Tibial artery (tissue), 4 donors: ENCODE measurements at regions not wholly inside any gene's neighbourhood (a gene's known extent, or its start where the extent isn't known, plus 50 kb on each side); places are given as distances from the start of the nearest gene placed in this dataset.

Experiments used
- DNase-seq, 2 donors: peaks; one replicate each; pipeline ENCODE4 v3.0.0-alpha.2; 2019
- H3K27ac ChIP-seq, 2 donors: fragments of 200-600 bp; sonication (generic) in 1 of 2; 1 replicate in 1 of 2; 2 replicates in 1 of 2; pipeline ENCODE4 v1.5.1; 2018 to 2019; ENCODE audit warnings: mild to moderate bottlenecking in 1 of 2
- H3K27me3 ChIP-seq, 2 donors: fragments of 200-600 bp; sonication (generic) in 1 of 2; one replicate each; pipeline versions ENCODE4 v1.5.1 to v1.6.0; 2016 to 2019
- H3K36me3 ChIP-seq, 3 donors: fragments of 200-600 bp; sonication (generic) in 2 of 3; one replicate each; pipeline ENCODE4 v1.5.1; 2016 to 2019; ENCODE audit warnings: mild to moderate bottlenecking in 2 of 3
- H3K4me1 ChIP-seq, 4 donors: fragments of 200-600 bp; sonication (generic) in 2 of 4; 1 replicate in 3 of 4; 2 replicates in 1 of 4; pipeline ENCODE4 v1.5.1; 2016 to 2019
- H3K4me3 ChIP-seq, 2 donors: fragments of 200-600 bp; sonication (generic) in 1 of 2; 1 replicate in 1 of 2; 2 replicates in 1 of 2; pipeline ENCODE4 v1.5.1; 2018 to 2019; ENCODE audit warnings: mild to moderate bottlenecking in 2 of 2
- H3K9me3 ChIP-seq, 3 donors: fragments of 200-600 bp; sonication (generic) in 1 of 3; one replicate each; pipeline ENCODE4 v1.5.1; 2016 to 2019
- intact Hi-C: fragments of 100-400 bp; cut with DNase I; formaldehyde crosslinking; loops from one replicate; pipeline ENCODE4 v1.15.0; 2023; ENCODE audit warnings: low total_unique reads
- TF ChIP-seq, protein P1 (sequence below), 2 experiments: fragments of 200-600 bp in 1 of 2; fragments of 450-650 bp in 1 of 2; IDR thresholded peaks; one replicate each; pipeline ENCODE4 v1.5.1; 2017 to 2019; ENCODE audit warnings: antibody characterized with exemption in 2 of 2, mild to moderate bottlenecking in 1 of 2, moderate library complexity in 1 of 2

DNA sequence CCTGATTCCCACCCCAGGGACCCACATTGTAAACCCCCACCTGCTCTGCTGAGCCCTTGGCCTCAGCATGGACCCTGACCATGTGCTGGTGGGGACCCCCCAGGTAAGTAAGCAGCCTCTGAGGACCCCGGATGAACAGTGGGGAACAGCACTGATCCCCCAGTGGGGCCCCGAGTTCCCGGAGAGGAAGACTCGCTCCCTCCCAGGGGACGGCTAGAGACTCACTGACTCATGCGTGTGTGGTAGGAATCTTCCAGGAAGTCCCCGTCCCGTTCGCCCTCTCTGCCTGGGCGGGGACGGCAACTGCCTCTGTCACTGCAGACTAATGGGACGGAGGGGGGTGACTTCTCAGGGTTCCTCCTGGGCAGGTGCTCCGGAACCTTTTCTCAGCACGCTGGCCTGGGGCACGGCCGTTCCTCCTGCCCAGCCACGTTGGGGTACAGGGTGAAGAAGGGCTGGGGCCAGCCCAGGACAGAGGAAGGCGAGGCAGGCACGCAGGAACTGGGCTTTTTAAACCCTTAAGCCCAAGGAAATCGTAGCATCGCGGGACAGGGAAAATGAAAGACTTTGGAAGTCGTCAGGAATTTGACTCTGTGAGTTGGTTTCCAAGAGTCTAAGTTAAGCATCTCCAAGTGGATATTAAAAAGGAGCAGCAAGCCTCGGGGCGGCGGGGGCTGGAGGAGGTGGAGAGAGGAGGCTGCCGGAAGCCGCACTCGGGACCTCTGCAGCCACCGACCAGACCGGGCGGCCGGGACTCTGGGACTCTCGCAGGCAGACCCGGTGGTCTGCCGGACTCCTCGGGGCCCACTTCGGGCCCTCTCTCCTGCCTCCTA lies 178.7 kb downstream of the SEC14L1 start:
- Histone ChIP-seq H3K27me3 (no peaks in the 10 kb centered on the region), H3K4me3 (peak overlapping the region; percentile 58), H3K4me1 (peaks cover 18 to 75% (median 60%) of the 10 kb centered on the region in 4 donors), H3K36me3 (no peaks in the 10 kb centered on the region), H3K27ac (peak overlapping the region; percentile 90 to 92), H3K9me3 (no peaks in the 10 kb centered on the region)
- TF ChIP-seq, protein P1, sequence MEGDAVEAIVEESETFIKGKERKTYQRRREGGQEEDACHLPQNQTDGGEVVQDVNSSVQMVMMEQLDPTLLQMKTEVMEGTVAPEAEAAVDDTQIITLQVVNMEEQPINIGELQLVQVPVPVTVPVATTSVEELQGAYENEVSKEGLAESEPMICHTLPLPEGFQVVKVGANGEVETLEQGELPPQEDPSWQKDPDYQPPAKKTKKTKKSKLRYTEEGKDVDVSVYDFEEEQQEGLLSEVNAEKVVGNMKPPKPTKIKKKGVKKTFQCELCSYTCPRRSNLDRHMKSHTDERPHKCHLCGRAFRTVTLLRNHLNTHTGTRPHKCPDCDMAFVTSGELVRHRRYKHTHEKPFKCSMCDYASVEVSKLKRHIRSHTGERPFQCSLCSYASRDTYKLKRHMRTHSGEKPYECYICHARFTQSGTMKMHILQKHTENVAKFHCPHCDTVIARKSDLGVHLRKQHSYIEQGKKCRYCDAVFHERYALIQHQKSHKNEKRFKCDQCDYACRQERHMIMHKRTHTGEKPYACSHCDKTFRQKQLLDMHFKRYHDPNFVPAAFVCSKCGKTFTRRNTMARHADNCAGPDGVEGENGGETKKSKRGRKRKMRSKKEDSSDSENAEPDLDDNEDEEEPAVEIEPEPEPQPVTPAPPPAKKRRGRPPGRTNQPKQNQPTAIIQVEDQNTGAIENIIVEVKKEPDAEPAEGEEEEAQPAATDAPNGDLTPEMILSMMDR (IDR thresholded peaks at IDR 0.05) = no peak
- intact Hi-C loops = loop anchor here (10.0 kb wide), 1 partner anchor 185 kb away; no protein-coding TSS in a partner anchor
- peak; percentile 94 to 95 for DNase-seq

DNA sequence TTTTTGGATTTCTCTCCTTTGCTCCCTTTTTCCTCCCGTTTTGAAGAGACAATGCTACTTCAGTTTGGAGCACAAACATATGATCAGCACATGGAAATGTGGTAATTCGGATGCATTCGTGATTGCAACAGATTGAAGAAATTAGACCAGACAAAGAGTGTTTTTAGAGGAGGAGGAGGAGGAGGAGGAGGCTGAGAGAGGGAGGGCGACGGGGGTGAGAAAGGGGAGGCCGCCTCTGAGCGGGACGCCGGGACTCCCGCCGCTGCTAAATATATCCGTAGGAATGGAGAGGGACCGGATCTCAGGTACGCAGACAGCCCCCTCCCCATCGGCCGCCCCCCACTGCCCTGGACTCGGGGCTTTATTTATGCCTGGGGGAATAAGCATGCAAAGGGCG lies 179.3 kb downstream of the SEC14L1 start:
- no peaks in the 10 kb centered on the region for H3K9me3 ChIP-seq
- peaks cover 20 to 78% (median 61%) of the 10 kb centered on the region in 4 donors for H3K4me1 ChIP-seq
- no peaks in the 10 kb centered on the region for H3K27me3 ChIP-seq
- TF ChIP-seq, protein P1 (IDR thresholded peaks at IDR 0.05) = no peak
- H3K36me3 ChIP-seq = no peaks in the 10 kb centered on the region
- H3K27ac ChIP-seq = peak overlapping the region; percentile 90 to 92
- DNase-seq = peak; percentile 63 to 80
- H3K4me3 ChIP-seq = peak overlapping the region; percentile 58
- intact Hi-C loops = no loop called here

GRCh38 chr17:77320485-77321256 lies 179.9 kb downstream of the SEC14L1 start:
- TF ChIP-seq, protein P1 (IDR thresholded peaks at IDR 0.05) = no peak
- DNase-seq = peak; percentile 79 to 89

GRCh38 chr17:77321649-77322513 lies 181.1 kb downstream of the SEC14L1 start:
- peaks cover 0 to 4% (median 0%) of the 10 kb centered on the region in 3 donors for H3K36me3 ChIP-seq
- no peaks in the 10 kb centered on the region for H3K9me3 ChIP-seq
- H3K4me1 ChIP-seq = peaks cover 24 to 76% (median 61%) of the 10 kb centered on the region in 4 donors
- DNase-seq = peak in 1 of 2 donors; percentile 69
- TF ChIP-seq, protein P1 (IDR thresholded peaks at IDR 0.05) = no peak
- peak overlapping the region; percentile 58 for H3K4me3 ChIP-seq
- H3K27me3 ChIP-seq = no peaks in the 10 kb centered on the region
- H3K27ac ChIP-seq = peak overlapping the region; percentile 90 to 92
- intact Hi-C loops = no loop called here

More at GRCh38 chr17:77320485-77321256, 179.9 kb downstream of the SEC14L1 start:
- H3K27me3 ChIP-seq = no peaks in the 10 kb centered on the region
- peak overlapping the region; percentile 90 to 92 for H3K27ac ChIP-seq
- no peaks in the 10 kb centered on the region for H3K9me3 ChIP-seq
- intact Hi-C loops = no loop called here
- H3K4me3 ChIP-seq = peak overlapping the region; percentile 58
- peaks cover 24 to 80% (median 65%) of the 10 kb centered on the region in 4 donors for H3K4me1 ChIP-seq
- H3K36me3 ChIP-seq = no peaks in the 10 kb centered on the region
